ENCODE measurements at regions not wholly inside any gene's neighbourhood (a gene's known extent, or its start where the extent isn't known, plus 50 kb on each side); places are given as distances from the start of the nearest gene placed in this dataset.

GRCh38 chr17:30599428-30600059, 122.3 kb downstream of the GOSR1 start:
- no peak overlapping the region for H2AFZ ChIP-seq (ENCODE audit: low read length)
- BruUV-seq (replicated peaks), result no TSS peak
- TF ChIP-seq PRDM15 (CRISPR knock-in tag; IDR thresholded peaks at IDR 0.05) (0 out of 2 replicates have a peak, but pooled peaks have one; percentile 67), GABPA (IDR thresholded peaks at IDR 0.05; ENCODE audit: low read depth, low read length) (no peak), GABPA (CRISPR knock-in tag; IDR thresholded peaks at IDR 0.05; ENCODE audit: low read depth) (0 out of 2 replicates have a peak, but pooled peaks have one; percentile 14), ZNF263 (CRISPR knock-in tag; IDR thresholded peaks at IDR 0.05) (0 out of 2 replicates have a peak, but pooled peaks have one; percentile 11), ZNF670 (CRISPR knock-in tag; IDR thresholded peaks at IDR 0.05; ENCODE audit: borderline replicate concordance) (no peak), ZNF558 (CRISPR knock-in tag; IDR thresholded peaks at IDR 0.05; ENCODE audit: borderline replicate concordance) (0 out of 2 replicates have a peak, but pooled peaks have one; percentile 70), IRF1 (CRISPR knock-in tag; IDR thresholded peaks at IDR 0.05; ENCODE audit: low read depth) (no peak), JDP2 (CRISPR knock-in tag; IDR thresholded peaks at IDR 0.05; ENCODE audit: borderline replicate concordance) (no peak), NFYB (CRISPR knock-in tag; IDR thresholded peaks at IDR 0.05) (no peak), KLF12 (CRISPR knock-in tag; IDR thresholded peaks at IDR 0.05; ENCODE audit: borderline replicate concordance) (no peak), WIZ (CRISPR knock-in tag; IDR thresholded peaks at IDR 0.05) (no peak), HNF1A (IDR thresholded peaks at IDR 0.05; ENCODE audit: low read depth) (no peak), HNF1A (CRISPR knock-in tag; IDR thresholded peaks at IDR 0.05; ENCODE audit: borderline replicate concordance) (no peak), ZNF800 (CRISPR knock-in tag; IDR thresholded peaks at IDR 0.05) (no peak)

More at GRCh38 chr17:30599428-30600059, 122.3 kb downstream of the GOSR1 start:
- WGBS (ENCODE audit: low lambda C conversion rate), result 21% methylated on average over 11 of the region's 13 CpGs
- intact Hi-C loops (cut with micrococcal nuclease; ENCODE audit: unreplicated experiment) (no loop called here), in situ Hi-C loops (cut with HindIII; ENCODE audit: extremely low pct_ligation_motif_present, low pct_unique_long_range_greater_than_20kb) (no loop called here)
- peaks cover 37% of the 10 kb centered on the region for H3K79me2 ChIP-seq (ENCODE audit: insufficient read depth, low read length)
- no peak for FAIRE-seq
- ATAC-seq, result peak; percentile 1; the same call in 1 of the 3 replicates
- no peaks in the 10 kb centered on the region for H3K36me3 ChIP-seq (replicated peaks in 1 of 2; ENCODE audit: control insufficient read depth in 1 of 2, insufficient read depth in 2 of 2, low read length in 2 of 2)
- peak overlapping the region; percentile 87 to 96 (median 94) for H3K4me3 ChIP-seq (replicated peaks in 1 of 3; ENCODE audit: insufficient read depth in 1 of 3, low read depth in 2 of 3, low read length in 3 of 3)
- POLR2A ChIA-PET, result interaction anchor here (1.6 kb wide), 1 partner anchor 122 kb away, joined by 10 read pairs; the partner anchor contains the start of gene GOSR1
- no peaks in the 10 kb centered on the region; a peak in 1 of 5 replicates for H3K27me3 ChIP-seq (ENCODE audit: control insufficient read depth in 1 of 2, insufficient read depth in 2 of 2, low read length in 2 of 2)
- peaks cover 48% of the 10 kb centered on the region for H3K4me1 ChIP-seq (ENCODE audit: insufficient read depth, low read length)
- no peaks in the 10 kb centered on the region for H3K9me3 ChIP-seq (ENCODE audit: low read length)
- H3K9ac ChIP-seq (ENCODE audit: insufficient read depth, low read depth, low read length), result peak overlapping the region; percentile 86
- H3K27ac ChIP-seq (ENCODE audit: extremely low read length, insufficient read depth, low read length), result peak overlapping the region; percentile 91
- CTCF ChIA-PET (ENCODE audit: low intra/inter-chr PET ratio, low total read pairs), result no interaction called here
- peak overlapping the region; percentile 83 for H3K4me2 ChIP-seq (ENCODE audit: low read depth, low read length)
- H4K20me1 ChIP-seq (ENCODE audit: insufficient read depth, low read length), result 0 out of 2 replicates have a peak, but pooled peaks cover under 1% of the 10 kb centered on the region
- no peak for DNase-seq (ENCODE audit: low spot score)
